GM12891 (cell line): ENCODE measurements at regions not wholly inside any gene's neighbourhood (a gene's known extent, or its start where the extent isn't known, plus 50 kb on each side); places are given as distances from the start of the nearest gene placed in this dataset.

ENCODE experiments used
- DNase-seq: peaks from one replicate; pipeline ENCODE4 v3.0.0; 2011; ENCODE audit warnings: low spot score; ENCODE audit not compliant: insufficient read length
- FAIRE-seq: peaks from 2 replicates; lab custom pipeline; 2011; peaks lifted over from hg19 to GRCh38; lab: Jason Lieb, UNC
- PAX5 ChIP-seq: IDR thresholded peaks from 2 replicates; pipeline ENCODE4 v1.6.1; 2011; ENCODE audit warnings: low read length, moderate library complexity, mild to moderate bottlenecking; ENCODE audit not compliant: insufficient read depth, severe bottlenecking
- POLR2A ChIP-seq: IDR thresholded peaks from 2 replicates; pipeline ENCODE4 v1.6.1; 2011; ENCODE audit warnings: low read depth, low read length, control low read depth
- POLR2AphosphoS5 ChIP-seq: IDR thresholded peaks from 2 replicates; pipeline ENCODE4 v1.6.1; 2011; ENCODE audit warnings: low read depth, low read length, control low read depth
- POU2F2 ChIP-seq: IDR thresholded peaks from 2 replicates; pipeline ENCODE4 v1.6.1; 2011; ENCODE audit warnings: low read depth, mild to moderate bottlenecking, control low read depth, low read length, moderate library complexity
- SPI1 ChIP-seq: IDR thresholded peaks from 2 replicates; pipeline ENCODE4 v1.6.1; 2011; ENCODE audit warnings: low read depth, low read length, control low read depth
- TAF1 ChIP-seq: IDR thresholded peaks from 2 replicates; pipeline ENCODE4 v1.6.1; 2011; ENCODE audit warnings: low read depth, low read length, control low read depth

DNA sequence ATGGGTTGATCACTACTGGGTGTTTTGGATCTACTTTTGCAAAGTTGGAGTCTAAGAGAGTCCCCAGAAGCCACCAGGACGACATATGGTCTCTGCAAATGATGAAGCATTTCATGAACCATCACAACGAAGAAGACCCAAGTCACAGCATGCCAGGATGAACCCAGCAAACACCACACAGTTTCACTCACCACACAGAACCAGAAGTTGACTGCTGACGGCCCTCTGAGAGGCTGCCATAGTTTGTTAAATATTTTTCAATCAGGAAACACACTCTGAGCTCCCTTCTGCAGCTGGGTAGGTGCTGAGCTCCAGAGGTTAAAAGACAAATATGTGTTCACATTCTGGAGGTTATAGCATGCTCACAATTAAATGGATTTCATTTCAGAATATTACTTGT lies 271.4 kb downstream of the DCDC2C start:
- no peak for DNase-seq
- TF ChIP-seq POLR2AphosphoS5 (no peak), POLR2A (no peak), TAF1 (no peak), PAX5 (no peak), POU2F2 (no peak), SPI1 (no peak)
- FAIRE-seq, result no peak

DNA sequence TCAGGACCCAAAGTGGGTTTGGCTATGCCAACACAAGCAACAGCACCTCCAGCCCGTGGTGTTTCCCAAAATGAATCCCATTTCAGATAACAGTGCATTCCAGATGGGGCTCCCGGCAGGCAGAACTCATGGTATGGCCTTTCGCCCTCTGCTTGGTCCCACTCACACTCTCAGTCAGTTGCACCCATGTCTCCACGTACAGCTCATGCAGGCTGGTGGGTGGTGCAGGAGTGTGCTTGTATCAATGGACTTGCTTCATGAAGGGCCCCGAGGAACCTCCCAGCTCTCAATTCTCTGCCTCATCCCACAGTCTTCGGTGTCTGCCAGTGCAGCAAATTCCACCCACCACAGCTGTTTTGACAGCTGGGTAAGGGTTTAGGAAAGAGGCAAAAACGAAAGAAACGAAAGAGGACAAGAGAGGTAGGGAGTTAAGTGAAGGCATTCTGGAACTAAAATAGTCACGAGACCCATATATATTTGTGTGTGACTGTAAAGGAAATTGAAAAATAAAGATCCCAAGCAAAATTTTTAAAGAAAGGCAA lies 278.1 kb downstream of the DCDC2C start:
- DNase-seq, result no peak
- no peak for FAIRE-seq
- TF ChIP-seq SPI1 (no peak), TAF1 (no peak), POLR2AphosphoS5 (no peak), POU2F2 (no peak), PAX5 (no peak), POLR2A (no peak)

DNA sequence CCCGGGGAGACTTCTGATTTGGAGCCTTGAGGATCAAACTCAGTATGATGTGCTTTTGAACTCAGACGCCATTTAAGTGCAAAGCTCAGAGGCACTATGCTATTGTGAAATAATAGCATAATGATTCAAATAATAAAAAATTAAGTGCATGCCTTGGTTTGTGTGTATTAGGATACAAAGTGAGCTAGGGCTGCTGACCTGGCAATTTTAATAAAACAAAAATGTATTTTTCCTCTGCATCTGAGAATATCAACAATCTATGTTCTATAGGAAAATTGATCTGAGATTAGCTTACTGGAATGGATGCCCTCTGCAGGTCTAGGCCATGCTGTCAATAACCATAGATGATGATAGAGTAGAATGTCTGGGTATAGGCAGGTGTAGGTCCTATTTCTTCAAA lies 278.8 kb downstream of the DCDC2C start:
- DNase-seq (no peak), FAIRE-seq (no peak)
- no peak for TF ChIP-seq POLR2AphosphoS5
- TF ChIP-seq SPI1, result no peak
- TF ChIP-seq TAF1, result no peak
- TF ChIP-seq PAX5, result no peak
- TF ChIP-seq POLR2A, result no peak
- no peak for TF ChIP-seq POU2F2

DNA sequence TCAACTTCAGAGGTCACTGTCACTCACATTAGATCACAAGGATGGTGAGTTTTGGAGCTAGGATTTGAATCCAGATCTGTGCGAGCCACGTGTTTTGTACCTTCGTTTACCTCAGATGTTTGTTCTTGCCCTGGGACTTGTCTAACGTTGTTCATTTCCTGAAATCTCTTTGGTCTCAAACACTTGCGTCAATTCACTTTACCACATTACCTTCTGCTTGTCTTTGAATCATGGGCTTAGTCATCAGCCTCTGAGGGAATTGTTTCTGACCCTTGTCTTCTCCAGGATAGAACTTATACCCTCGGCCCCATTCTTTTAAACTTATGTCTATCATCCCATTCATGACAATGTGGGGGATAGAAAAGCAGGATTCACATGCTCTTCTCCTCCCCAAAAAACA lies 282.7 kb downstream of the DCDC2C start:
- FAIRE-seq (no peak), DNase-seq (no peak)
- TF ChIP-seq POLR2A (no peak), PAX5 (no peak), TAF1 (no peak), SPI1 (no peak), POLR2AphosphoS5 (no peak), POU2F2 (no peak)

DNA sequence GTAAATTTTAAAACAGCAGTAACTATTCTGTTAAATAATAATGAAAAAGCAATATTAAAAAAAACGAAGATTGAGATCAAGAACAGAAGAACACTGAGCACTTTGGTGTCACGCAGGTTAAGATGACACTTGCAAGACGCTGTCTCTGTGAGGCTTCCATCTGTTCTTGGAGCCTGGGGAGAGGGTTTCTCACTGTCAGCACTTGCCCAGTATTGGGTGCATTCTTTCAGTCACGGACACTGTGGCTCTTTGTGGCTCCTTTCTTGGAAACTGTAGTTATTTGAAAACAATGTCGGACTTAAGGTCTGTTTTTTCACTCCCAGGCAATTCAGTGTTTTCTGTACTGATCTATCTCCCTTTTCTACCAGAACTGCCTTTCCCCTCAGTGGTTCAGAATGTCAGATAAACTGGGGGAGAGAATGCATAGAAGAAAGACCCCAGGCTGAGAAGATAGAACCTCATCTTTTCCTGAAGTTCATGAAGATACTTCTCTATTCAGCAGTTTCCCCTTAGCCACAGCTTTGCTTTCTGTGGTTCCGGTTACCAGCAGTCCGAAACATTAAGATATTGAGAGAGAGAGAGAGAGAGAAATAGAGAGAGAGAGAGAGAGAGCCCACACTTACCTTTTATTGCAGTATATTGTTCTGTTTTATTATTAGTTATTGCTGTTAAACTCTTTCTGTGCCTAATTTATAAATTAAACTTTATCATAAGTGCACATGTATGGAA lies 283.3 kb downstream of the DCDC2C start:
- DNase-seq (no peak), FAIRE-seq (no peak)
- TF ChIP-seq PAX5 (no peak), POU2F2 (no peak), POLR2AphosphoS5 (no peak), SPI1 (no peak), TAF1 (no peak), POLR2A (no peak)

DNA sequence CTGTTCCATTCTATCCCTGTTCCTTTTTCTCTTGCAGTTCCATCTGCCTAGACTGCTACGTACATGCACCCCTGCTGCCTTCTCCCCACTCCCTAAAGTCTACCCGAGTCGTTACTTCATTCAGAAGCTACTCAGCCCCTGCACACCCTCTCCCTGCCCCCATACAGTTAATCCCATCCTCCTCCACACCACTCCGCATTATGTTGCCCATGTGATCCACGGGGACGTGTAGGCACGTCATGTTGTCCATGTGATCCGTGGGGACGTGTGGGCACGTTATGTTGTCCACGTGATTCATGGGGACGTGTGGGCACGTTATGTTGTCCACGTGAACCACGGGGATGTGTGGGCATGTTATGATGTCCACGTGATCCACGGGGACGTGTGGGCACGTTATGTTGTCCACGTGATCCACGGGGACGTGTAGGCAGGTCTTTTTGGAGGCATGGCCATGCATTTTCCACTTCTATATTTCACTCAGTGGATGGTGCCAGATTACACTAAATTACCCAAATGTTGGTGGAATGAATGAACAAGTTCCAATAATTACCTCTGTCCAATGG lies 299.5 kb downstream of the DCDC2C start:
- TF ChIP-seq POLR2AphosphoS5 (no peak), TAF1 (no peak), POU2F2 (no peak), SPI1 (no peak), PAX5 (no peak), POLR2A (no peak)
- no peak for DNase-seq
- no peak for FAIRE-seq

DNA sequence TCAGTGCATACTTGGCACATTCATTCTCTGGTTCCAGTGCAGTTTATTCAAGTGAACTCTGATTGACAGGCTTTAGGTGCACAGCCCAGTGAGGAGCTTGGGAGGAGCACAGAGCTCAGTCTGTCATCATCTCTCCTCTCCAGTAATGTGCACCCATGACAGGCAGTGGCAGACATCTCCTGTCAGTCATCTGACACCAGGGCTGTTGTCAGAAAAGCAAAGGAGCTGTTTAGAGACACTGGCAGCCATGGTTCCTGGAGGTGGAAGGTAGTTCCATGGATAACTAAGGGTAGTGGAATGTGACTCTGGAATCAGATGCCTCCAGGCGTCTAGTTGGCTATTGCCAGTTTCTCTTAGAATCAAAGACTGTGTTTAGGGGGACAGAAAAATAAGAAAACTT lies 308.8 kb downstream of the DCDC2C start:
- DNase-seq, result no peak
- TF ChIP-seq PAX5, result no peak
- TF ChIP-seq POU2F2, result no peak
- no peak for TF ChIP-seq TAF1
- no peak for TF ChIP-seq POLR2A
- no peak for TF ChIP-seq POLR2AphosphoS5
- TF ChIP-seq SPI1, result no peak
- FAIRE-seq, result no peak

DNA sequence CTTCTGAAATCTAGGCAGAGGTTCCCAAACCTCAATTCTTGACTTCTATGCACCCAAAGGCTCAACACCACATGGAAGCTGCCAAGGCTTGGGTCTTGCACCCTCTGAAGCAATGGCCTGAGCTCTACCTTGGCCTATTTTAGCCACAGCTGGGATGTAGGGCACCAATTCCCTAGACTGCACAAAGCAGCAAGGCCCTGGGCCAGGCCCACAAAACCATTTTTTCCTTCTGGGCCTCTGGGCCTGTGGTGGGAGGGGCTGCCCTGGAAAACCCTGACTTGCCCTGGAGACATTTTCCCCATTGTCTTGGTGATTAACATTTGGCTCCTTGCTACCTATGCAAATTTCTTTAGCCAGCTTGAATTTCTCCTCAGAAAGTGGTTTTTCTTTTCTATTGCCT lies 315.2 kb downstream of the DCDC2C start:
- DNase-seq (no peak), FAIRE-seq (no peak)
- TF ChIP-seq PAX5 (no peak), SPI1 (no peak), POU2F2 (no peak), POLR2AphosphoS5 (no peak), POLR2A (no peak), TAF1 (no peak)

DNA sequence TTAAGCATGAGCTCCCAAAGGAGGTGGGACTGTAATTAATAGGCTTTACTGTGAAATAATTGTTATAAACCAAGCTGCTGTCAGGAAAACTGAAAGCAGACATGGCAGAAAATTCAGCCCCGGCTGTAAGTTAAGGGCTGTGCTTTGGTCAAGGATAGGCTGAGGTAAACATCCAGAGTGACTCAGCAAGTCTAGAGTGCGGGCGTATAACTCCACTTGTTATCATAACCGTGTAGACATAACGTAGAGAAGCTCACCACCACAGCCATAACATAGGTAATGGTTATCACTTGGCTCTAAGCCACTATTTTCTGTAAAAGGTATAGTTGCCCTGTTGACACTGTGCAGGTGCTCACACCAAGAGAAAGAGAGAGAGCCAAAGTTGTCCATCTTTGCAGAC lies 316.8 kb downstream of the DCDC2C start:
- FAIRE-seq (no peak), DNase-seq (no peak)
- TF ChIP-seq SPI1 (no peak), TAF1 (no peak), POLR2AphosphoS5 (no peak), POU2F2 (no peak), POLR2A (no peak), PAX5 (no peak)

DNA sequence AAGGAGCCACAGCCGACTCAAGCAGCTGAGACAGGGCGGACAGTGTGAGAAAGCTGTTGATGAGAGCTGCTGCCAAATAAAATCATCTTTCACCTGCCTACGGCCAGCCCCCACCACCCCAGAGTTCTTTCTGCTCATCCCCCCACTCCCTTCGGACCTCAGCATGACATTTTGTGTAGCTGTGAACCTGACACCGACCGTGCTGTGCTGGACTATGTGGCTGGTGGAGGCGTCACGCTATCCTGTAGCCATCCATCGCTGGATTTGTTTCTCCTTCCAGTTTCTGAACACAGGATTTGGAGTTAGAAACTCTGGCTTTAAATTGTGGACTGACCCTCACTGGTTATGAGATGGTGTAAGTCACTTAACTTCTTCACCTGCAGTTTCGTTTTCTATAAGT lies 317.3 kb downstream of the DCDC2C start:
- TF ChIP-seq POLR2A, result no peak
- no peak for TF ChIP-seq POU2F2
- TF ChIP-seq SPI1, result no peak
- TF ChIP-seq PAX5, result no peak
- no peak for TF ChIP-seq POLR2AphosphoS5
- TF ChIP-seq TAF1, result no peak
- DNase-seq, result no peak
- FAIRE-seq, result no peak
